ENCODE measurements at regions not wholly inside any gene's neighbourhood (a gene's known extent, or its start where the extent isn't known, plus 50 kb on each side); places are given as distances from the start of the nearest gene placed in this dataset.
"Not testable (repeated sequence)": the region's sequence is repeated elsewhere in the genome, so short reads cannot be mapped to it uniquely, and the experiment has no call there.

- no peak for DNase-seq
- H3K27ac ChIP-seq = no peak overlapping the region
- no peak overlapping the region for H3K4me3 ChIP-seq
- no peaks in the 10 kb centered on the region for H3K36me3 ChIP-seq
- no peak for TF ChIP-seq CTCF (IDR thresholded peaks at IDR 0.05)
- TF ChIP-seq POLR2A (IDR thresholded peaks at IDR 0.05) = no peak
- H3K27me3 ChIP-seq = no peaks in the 10 kb centered on the region
- no peaks in the 10 kb centered on the region for H3K4me1 ChIP-seq
- H3K9me3 ChIP-seq = no peaks in the 10 kb centered on the region
Measured at GRCh38 chr12:131561051-131561450, 149.8 kb upstream of the SFSWAP start.

- Histone ChIP-seq H3K4me3 (no peak overlapping the region), H3K9me3 (no peaks in the 10 kb centered on the region), H3K27ac (no peak overlapping the region), H3K36me3 (no peaks in the 10 kb centered on the region), H3K4me1 (no peaks in the 10 kb centered on the region), H3K27me3 (no peaks in the 10 kb centered on the region)
- TF ChIP-seq POLR2A (IDR thresholded peaks at IDR 0.05) (no peak), CTCF (IDR thresholded peaks at IDR 0.05) (no peak)
- no peak for DNase-seq
Measured at GRCh38 chr12:131561891-131562684, 148.8 kb upstream of the SFSWAP start.

DNA sequence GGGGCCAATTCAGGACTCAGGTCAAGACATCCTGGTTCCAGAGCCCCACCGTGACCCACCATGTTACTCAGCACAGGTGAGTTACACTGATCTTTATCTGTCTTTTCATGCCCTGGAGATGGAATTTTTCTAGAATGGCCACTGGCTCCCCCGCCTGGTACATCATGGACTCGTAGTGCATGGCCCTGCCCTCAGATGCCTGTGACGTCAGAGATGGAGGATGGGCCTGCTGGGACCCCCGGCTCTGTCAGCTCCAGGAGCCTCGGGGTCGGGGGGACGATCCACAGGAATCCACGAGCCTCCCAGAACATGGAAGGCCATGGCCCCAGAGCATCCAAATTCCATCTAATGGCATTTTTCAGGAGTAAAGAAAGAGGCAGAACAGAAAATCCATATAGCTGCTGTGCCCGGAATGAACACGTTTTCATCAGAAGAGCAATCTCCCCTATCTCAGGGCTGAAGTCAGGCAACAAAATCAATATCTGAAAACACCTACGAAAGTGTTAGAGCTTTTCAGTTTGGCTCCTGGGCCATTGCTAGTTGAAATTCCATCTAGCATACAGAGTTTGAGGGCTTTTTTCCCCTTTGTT lies 146.7 kb upstream of the SFSWAP start:
- H3K27me3 ChIP-seq, H3K36me3 ChIP-seq, H3K9me3 ChIP-seq, H3K27ac ChIP-seq, H3K4me3 ChIP-seq, H3K4me1 ChIP-seq, DNase-seq: not testable (repeated sequence)

- TF ChIP-seq CTCF (IDR thresholded peaks at IDR 0.05) = no peak
- TF ChIP-seq POLR2A (IDR thresholded peaks at IDR 0.05) = no peak
- H3K4me1 ChIP-seq = no peaks in the 10 kb centered on the region
- no peaks in the 10 kb centered on the region for H3K9me3 ChIP-seq
- no peaks in the 10 kb centered on the region for H3K36me3 ChIP-seq
- H3K27ac ChIP-seq = no peak overlapping the region
- no peaks in the 10 kb centered on the region for H3K27me3 ChIP-seq
- no peak for DNase-seq
- H3K4me3 ChIP-seq = no peak overlapping the region
Measured at GRCh38 chr12:131564845-131565244, 146.0 kb upstream of the SFSWAP start.

DNA sequence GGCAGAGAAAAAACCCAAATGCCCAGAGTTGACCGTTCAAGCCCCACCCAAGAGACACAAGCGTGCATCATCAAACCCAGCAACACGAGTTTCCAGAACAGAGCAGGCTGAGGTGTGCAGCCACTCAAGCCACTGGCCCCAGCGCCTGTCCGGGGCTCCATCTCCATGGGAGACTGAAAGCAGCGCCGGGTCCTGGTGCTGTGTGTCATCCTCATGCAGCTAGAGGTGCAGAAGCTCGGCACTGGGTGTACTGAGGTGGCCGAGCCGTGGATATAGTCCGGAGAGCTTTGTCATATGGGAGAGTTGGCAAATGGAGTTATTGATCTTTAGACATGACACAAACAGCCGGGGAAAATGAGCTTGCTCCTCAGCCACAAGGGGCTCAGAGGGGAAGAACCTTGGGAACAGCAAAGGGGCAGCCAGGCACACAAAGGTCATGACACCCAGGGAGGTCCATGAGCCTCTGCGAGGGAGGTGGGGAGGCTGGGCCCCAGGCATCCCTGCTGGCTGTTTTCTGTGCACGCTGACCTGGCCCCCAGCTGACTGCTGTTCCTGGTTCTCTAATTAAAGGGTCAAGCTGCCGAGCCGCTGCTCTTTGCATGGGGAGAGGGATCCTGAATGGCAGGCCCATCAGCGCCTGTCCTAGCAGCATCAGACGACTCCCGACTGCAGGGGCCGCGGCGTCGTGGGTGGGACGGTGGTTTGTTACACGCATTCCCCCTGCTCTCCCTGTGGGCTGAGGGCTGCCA lies 145.4 kb upstream of the SFSWAP start:
- no peak for DNase-seq
- H3K36me3 ChIP-seq = no peaks in the 10 kb centered on the region
- H3K9me3 ChIP-seq = no peaks in the 10 kb centered on the region
- no peaks in the 10 kb centered on the region for H3K27me3 ChIP-seq
- H3K27ac ChIP-seq = no peak overlapping the region
- no peaks in the 10 kb centered on the region for H3K4me1 ChIP-seq
- H3K4me3 ChIP-seq = no peak overlapping the region
- no peak for TF ChIP-seq CTCF (IDR thresholded peaks at IDR 0.05)
- TF ChIP-seq POLR2A (IDR thresholded peaks at IDR 0.05) = no peak

DNA sequence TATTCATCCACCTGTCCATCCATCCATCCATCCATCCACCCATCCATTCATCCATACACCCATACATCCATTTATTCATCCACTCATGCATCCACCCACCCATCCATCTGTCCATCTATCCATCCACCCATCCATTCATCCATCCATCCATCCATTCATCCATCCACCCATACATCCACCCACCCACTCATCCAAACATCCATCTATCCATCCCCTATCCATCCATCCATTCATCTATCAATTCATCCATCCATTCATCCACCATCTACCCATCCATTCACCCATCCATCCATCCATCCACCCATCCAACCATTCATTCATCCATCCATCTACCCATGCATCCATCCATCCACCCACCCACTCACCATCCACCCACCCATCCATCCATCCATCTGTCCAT lies 142.6 kb upstream of the SFSWAP start:
- H3K4me3 ChIP-seq = no peak overlapping the region
- no peak for TF ChIP-seq POLR2A (IDR thresholded peaks at IDR 0.05)
- TF ChIP-seq CTCF (IDR thresholded peaks at IDR 0.05) = no peak
- no peaks in the 10 kb centered on the region for H3K4me1 ChIP-seq
- H3K27ac ChIP-seq = no peak overlapping the region
- no peaks in the 10 kb centered on the region for H3K36me3 ChIP-seq
- no peaks in the 10 kb centered on the region for H3K9me3 ChIP-seq
- no peaks in the 10 kb centered on the region for H3K27me3 ChIP-seq
- DNase-seq = no peak
